HUES48 (cell line): ENCODE measurements at regions not wholly inside any gene's neighbourhood (a gene's known extent, or its start where the extent isn't known, plus 50 kb on each side); places are given as distances from the start of the nearest gene placed in this dataset.
"Not testable (repeated sequence)": the region's sequence is repeated elsewhere in the genome, so short reads cannot be mapped to it uniquely, and the experiment has no call there.

ENCODE experiments used
- H3K27ac ChIP-seq: one replicate; pipeline ENCODE4 v1.7.0; 2013; ENCODE audit warnings: low read depth, low read length, inconsistent platforms
- H3K27me3 ChIP-seq: 2 replicates; pipeline ENCODE4 v1.6.1; 2013; ENCODE audit warnings: mild to moderate bottlenecking, low read length; ENCODE audit not compliant: control insufficient read depth, insufficient read depth
- H3K36me3 ChIP-seq: 2 replicates; pipeline ENCODE4 v1.6.1; 2013; ENCODE audit warnings: low read length; ENCODE audit not compliant: control insufficient read depth, insufficient read depth
- H3K4me1 ChIP-seq: 2 replicates; pipeline ENCODE4 v1.6.1; 2013; ENCODE audit warnings: mild to moderate bottlenecking, low read length; ENCODE audit not compliant: control insufficient read depth, insufficient read depth
- H3K4me3 ChIP-seq: 2 replicates; pipeline ENCODE4 v1.5.1; 2013; ENCODE audit warnings: mild to moderate bottlenecking, low read depth, low read length
- H3K9ac ChIP-seq: 2 replicates; pipeline ENCODE4 v1.6.1; 2013; ENCODE audit warnings: mild to moderate bottlenecking, low read depth, low read length, moderate library complexity
- H3K9me3 ChIP-seq: 2 replicates; pipeline ENCODE4 v1.6.1; 2013; ENCODE audit warnings: low read length; ENCODE audit not compliant: control insufficient read depth, insufficient read depth

DNA sequence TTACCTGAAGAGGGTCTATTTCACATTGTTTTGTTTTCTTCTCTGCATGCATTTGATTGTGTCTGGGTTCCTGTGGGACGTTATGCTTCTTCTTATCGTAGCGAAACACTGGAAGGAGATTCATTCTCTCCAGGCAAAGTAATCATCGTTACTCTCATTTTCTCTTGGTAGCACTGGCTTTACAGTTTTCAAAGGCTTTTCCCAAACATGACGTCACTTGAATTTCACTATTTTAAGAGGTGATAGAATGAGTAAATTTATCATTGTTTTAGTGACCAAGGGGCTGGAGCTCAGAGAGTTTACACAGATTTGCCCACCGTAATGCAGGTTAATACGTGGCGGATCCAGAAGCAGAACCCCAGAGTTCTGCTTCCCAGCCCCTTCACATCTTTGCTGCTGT, 391.4 kb downstream of the DCDC2C start:
- H3K36me3 ChIP-seq, result no peaks in the 10 kb centered on the region
- no peaks in the 10 kb centered on the region for H3K27me3 ChIP-seq
- H3K9ac ChIP-seq, result no peak overlapping the region
- H3K4me1 ChIP-seq, result peaks cover 12% of the 10 kb centered on the region
- H3K9me3 ChIP-seq, result no peaks in the 10 kb centered on the region
- no peak overlapping the region for H3K4me3 ChIP-seq
- H3K27ac ChIP-seq, result no peak overlapping the region

DNA sequence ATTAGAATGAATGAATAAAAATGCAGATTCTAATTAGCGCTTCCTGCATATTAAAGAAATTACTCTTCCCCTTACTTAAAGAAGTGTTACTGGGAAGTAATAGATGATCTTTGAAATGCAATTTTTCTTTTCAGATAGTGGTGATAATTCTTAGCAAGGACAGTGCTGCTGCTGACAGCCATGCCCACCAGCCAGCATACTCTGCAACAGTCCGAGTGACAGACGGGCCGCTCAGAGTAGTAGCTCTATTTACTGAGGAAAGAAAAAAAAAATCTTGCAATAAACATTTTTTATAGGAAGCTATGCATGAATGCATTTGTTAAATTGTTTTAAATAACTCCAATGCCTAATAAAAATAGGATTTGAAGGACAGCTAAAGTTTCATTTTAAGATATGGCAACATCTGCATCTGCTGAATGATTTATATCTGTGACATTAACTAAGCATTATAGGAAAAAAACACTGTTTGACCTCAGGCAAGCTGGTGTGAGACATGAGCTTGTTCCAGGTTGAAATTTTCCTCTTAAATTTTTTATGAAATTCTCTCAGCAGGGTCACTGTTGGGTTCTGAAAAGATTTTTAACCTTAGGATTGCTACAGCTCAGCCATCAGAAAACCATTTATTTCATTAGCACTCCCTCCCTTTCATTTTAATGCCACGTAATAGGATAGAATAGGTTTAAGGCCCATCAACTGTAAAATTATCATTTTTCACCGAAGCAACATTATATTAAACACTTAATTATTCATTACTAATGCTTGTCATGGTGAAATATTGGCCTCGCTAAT, 393.8 kb downstream of the DCDC2C start:
- Histone ChIP-seq H3K27me3 (no peaks in the 10 kb centered on the region), H3K27ac (no peak overlapping the region), H3K9me3 (no peaks in the 10 kb centered on the region), H3K4me1 (peaks cover 4% of the 10 kb centered on the region; the same call in 1 of the 2 replicates), H3K36me3 (no peaks in the 10 kb centered on the region), H3K4me3 (no peak overlapping the region), H3K9ac (no peak overlapping the region)

DNA sequence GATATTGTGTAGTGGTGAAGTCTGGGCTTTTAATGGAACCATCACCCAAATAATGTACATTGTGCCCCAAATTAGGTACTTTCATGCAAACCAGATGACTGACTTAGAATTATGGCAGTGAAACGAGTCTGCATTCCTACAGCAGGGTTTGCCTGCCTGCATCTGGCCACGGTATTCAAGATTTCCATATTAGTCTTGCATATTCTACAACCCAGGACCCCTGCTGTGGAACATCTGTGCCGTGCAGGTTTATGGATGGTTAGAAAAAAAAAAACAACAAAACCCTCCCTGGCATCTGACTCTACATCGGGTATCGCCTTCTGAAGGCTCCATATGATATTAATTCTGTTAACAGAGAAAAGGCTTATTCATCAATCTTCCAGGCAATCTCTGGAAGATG, 394.8 kb downstream of the DCDC2C start:
- Histone ChIP-seq H3K9ac (no peak overlapping the region), H3K9me3 (no peaks in the 10 kb centered on the region), H3K4me3 (no peak overlapping the region), H3K27ac (no peak overlapping the region), H3K27me3 (no peaks in the 10 kb centered on the region), H3K36me3 (no peaks in the 10 kb centered on the region), H3K4me1 (peaks cover 4% of the 10 kb centered on the region; the same call in 1 of the 2 replicates)

DNA sequence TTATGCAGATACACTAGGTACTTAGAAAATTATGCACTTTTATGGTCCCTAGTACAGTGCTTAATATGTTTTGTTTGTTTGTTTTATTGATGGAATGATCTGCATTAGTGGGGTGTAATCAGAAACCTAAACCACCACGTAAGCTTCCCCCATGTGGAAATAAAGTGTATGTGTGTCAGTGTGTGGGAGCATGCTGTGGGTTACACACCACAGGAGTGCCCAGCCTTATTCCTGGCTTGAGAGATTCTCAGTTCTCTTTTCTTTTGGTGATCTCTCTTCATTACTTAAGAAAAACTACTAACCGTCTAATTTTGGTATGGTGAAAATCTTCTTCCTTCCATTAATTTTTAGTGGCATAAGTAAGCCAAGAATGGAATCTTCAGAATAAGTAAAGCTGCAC, 398.6 kb downstream of the DCDC2C start:
- H3K36me3 ChIP-seq, result no peaks in the 10 kb centered on the region
- H3K9ac ChIP-seq, result no peak overlapping the region
- no peak overlapping the region for H3K27ac ChIP-seq
- no peaks in the 10 kb centered on the region for H3K9me3 ChIP-seq
- no peaks in the 10 kb centered on the region; the same call in 1 of the 2 replicates for H3K4me1 ChIP-seq
- H3K4me3 ChIP-seq, result no peak overlapping the region
- H3K27me3 ChIP-seq, result no peaks in the 10 kb centered on the region

DNA sequence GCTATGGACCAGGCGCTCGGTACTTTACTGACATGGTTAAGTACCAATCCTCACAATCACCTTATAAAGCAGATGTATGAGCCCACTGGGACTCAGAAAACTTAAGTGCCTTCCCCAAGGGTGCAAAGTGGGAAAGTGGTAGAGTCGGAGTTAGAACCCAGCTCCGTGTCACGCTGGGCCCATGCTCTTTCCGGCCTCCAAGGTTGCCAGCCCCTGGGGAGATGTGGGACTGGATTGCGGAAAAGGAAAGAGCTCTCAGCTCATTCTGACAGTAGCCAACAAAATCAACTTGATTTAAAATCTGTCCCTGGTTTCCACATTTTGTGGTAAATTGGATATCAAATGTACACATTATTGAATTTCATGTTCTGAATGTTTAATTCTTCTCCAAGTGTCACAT, 403.8 kb downstream of the DCDC2C start:
- Histone ChIP-seq H3K9ac (no peak overlapping the region), H3K36me3 (no peaks in the 10 kb centered on the region), H3K9me3 (0 out of 2 replicates have a peak, but pooled peaks cover 3% of the 10 kb centered on the region), H3K27ac (no peak overlapping the region), H3K4me3 (no peak overlapping the region), H3K27me3 (no peaks in the 10 kb centered on the region), H3K4me1 (no peaks in the 10 kb centered on the region)

DNA sequence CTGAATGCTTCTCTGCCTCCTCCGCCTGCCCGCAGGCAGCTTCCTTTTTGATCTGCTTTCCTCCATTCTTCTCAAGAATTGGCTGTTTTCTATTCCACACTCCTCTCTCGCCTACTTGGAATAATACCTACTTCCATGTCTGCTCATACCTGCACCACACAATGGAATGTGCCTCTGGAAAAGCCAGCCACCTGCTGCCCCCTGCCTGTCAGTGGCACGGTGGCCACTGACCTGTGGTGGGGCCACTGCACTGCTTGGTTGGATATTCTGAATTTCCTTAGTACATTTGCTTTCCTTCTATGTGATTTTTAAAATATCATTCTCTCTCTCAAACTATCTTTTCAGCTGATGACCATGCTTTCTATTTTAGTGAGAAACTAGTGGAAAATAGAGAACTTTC, 406.9 kb downstream of the DCDC2C start:
- H3K9ac ChIP-seq, result no peak overlapping the region
- no peaks in the 10 kb centered on the region for H3K36me3 ChIP-seq
- no peak overlapping the region for H3K4me3 ChIP-seq
- no peaks in the 10 kb centered on the region for H3K4me1 ChIP-seq
- 0 out of 2 replicates have a peak, but pooled peaks cover 3% of the 10 kb centered on the region for H3K9me3 ChIP-seq
- H3K27ac ChIP-seq, result no peak overlapping the region
- no peaks in the 10 kb centered on the region for H3K27me3 ChIP-seq

DNA sequence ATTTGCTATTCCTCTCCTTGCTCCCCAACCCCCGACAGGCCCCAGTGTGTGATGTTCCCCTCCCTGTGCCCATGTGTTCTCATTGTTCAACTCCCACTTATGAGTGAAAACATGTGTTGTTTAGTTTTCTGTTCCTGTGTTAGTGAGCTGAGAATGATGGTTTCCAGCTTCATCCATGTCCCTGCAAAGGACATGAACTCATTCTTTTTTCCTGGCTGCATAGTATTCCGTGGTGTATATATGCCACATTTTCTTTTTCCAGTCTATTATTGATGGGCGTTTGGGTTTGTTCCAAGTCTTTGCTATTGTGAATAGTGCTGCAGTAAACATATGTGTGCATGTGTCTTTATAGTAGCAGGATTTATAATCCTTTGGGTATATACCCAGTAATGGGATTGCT, 412.1 kb downstream of the DCDC2C start:
- H3K9ac ChIP-seq, H3K4me3 ChIP-seq, H3K27ac ChIP-seq, H3K36me3 ChIP-seq, H3K27me3 ChIP-seq, H3K4me1 ChIP-seq, H3K9me3 ChIP-seq: not testable (repeated sequence)

DNA sequence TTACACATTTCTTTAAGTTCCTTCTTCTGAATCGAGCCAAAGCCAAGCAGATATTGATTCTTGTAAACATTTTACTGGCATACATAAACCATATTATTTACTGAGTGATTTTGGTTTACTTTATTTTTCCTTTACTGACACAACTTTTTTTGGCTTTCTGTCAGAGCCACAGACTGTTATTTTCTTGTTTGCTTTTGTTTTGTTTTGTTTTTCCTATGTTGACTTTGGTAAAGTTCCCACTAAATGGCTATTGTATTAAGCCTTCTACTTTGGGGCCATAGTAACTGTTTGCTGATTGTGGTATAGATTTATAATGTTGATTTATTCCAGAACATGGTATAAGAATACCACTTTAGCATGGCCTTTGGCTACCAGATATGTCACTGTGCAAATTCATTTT, 419.4 kb downstream of the DCDC2C start:
- H3K36me3 ChIP-seq, result no peaks in the 10 kb centered on the region
- H3K9me3 ChIP-seq, result no peaks in the 10 kb centered on the region; the same call in 1 of the 2 replicates
- no peak overlapping the region for H3K27ac ChIP-seq
- no peaks in the 10 kb centered on the region for H3K27me3 ChIP-seq
- no peak overlapping the region for H3K9ac ChIP-seq
- no peak overlapping the region for H3K4me3 ChIP-seq
- no peaks in the 10 kb centered on the region for H3K4me1 ChIP-seq

DNA sequence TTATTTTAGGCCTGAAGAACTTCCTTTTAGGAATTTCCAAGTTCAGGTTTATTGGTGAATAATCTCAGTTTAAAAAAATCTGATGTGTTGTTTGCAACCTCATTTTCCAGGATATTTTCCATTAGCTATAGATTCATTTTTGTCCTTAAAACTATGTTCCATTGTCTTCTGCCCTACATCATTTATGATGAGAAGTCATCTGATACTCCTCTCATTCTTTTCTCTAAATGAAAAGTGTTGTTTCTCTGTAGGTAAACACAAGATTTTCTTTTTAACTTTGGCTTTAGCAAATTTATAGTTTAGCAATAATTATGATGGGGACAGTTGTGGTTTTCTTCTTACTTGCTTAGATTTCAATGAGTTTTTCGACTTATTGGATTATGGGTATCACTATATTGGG, 427.3 kb downstream of the DCDC2C start:
- peaks cover 39% of the 10 kb centered on the region for H3K9me3 ChIP-seq
- H3K27ac ChIP-seq, result no peak overlapping the region
- H3K9ac ChIP-seq, result no peak overlapping the region
- no peaks in the 10 kb centered on the region for H3K4me1 ChIP-seq
- H3K4me3 ChIP-seq, result no peak overlapping the region
- no peaks in the 10 kb centered on the region for H3K36me3 ChIP-seq
- H3K27me3 ChIP-seq, result no peaks in the 10 kb centered on the region

DNA sequence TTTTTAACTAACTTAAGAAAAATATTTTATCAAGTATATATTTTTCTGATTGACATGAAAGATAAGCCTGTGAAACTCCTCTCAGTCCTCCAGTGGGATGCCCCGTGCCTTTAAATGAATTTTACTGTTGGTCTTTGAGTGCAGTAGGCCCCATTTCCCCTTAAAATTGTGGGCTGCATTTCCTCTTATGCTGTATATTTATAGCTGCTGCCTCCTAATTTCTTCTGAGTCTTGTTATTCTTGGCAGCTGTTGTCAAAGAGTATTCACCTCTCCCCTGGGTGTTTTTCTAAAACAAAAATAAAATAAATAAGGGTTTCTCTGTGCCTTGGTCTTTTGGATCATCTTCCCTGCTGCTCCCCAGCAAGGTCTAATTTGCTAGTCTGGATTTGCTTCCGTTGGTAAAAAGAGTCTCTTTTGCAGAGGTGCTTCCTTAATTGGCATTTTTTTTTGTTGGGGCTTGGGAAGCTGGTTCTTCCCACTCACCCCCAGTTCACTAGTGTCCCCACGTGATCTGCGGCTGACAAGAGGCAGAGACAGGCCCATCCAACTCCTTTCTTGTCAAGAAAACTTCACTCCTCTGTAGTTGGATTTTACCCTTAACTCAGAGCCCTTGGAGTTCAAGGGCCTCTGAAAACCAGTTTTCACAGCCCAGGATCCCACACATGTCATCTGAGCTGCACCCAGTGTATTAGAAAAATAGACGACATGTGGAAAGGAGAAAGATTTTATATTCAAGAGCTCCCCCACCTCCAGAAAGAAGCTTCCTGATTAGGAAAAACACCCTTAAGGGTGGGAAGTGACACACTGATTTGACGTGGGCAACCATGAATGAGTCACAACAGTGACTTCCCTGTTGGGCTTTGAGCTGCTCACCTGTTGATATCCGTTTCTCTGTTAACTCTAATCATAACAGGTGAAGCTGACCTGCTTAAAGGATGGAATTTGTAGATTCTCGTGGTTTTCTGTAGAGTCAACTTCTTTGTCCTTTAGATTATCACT, 431.5 kb downstream of the DCDC2C start:
- no peak overlapping the region for H3K9ac ChIP-seq
- H3K27me3 ChIP-seq, result no peaks in the 10 kb centered on the region
- H3K36me3 ChIP-seq, result no peaks in the 10 kb centered on the region
- H3K4me3 ChIP-seq, result no peak overlapping the region
- H3K27ac ChIP-seq, result peak overlapping the region; percentile 6
- no peaks in the 10 kb centered on the region for H3K4me1 ChIP-seq
- peaks cover 34% of the 10 kb centered on the region for H3K9me3 ChIP-seq

DNA sequence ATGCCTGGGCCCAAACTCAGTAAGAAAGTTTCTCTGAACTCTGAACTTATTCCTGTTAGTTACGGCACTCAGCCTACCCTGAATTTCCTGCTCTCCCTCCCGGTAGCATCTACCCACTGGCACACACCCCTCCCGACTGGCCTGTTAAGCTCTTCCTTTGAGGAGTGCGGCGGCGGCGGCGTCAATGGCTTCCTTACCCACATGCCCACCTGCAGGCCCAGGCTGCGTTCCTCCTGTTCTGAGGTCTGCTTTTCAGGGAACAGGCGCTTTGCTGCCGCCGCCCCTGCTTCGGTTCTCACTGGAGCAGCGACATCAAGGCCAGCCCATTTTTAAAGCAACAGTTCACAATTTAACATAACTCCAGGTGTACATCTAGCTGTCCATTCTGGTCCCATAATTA, 432.4 kb downstream of the DCDC2C start:
- no peak overlapping the region for H3K27ac ChIP-seq
- H3K4me1 ChIP-seq, result no peaks in the 10 kb centered on the region
- no peaks in the 10 kb centered on the region for H3K27me3 ChIP-seq
- H3K9me3 ChIP-seq, result peaks cover 26% of the 10 kb centered on the region
- H3K36me3 ChIP-seq, result no peaks in the 10 kb centered on the region
- no peak overlapping the region for H3K4me3 ChIP-seq
- no peak overlapping the region for H3K9ac ChIP-seq
